Suppressor macrophage treated with lipopolysaccharide for 1 hour (primary cell): ENCODE measurements at regions not wholly inside any gene's neighbourhood (a gene's known extent, or its start where the extent isn't known, plus 50 kb on each side); places are given as distances from the start of the nearest gene placed in this dataset.
"Not testable (repeated sequence)": the region's sequence is repeated elsewhere in the genome, so short reads cannot be mapped to it uniquely, and the experiment has no call there.

ENCODE experiments used
- DNase-seq, 3 donors: peaks; one replicate each; pipeline ENCODE4 v3.0.0-alpha.2; 2020 to 2022

GRCh38 chr2:181737302-181737701, 57.0 kb upstream of the NEUROD1 start:
- DNase-seq = not testable (repeated sequence)

GRCh38 chr2:181738074-181738473, 57.8 kb upstream of the NEUROD1 start:
- DNase-seq = no peak

- no peak for DNase-seq
Observed at GRCh38 chr2:181738563-181738962, 58.2 kb upstream of the NEUROD1 start.

- no peak for DNase-seq
Observed at GRCh38 chr2:181741756-181742155, 61.4 kb upstream of the NEUROD1 start.

GRCh38 chr2:181742361-181742760, 62.0 kb upstream of the NEUROD1 start:
- DNase-seq = no peak

GRCh38 chr2:181742922-181743722, 62.8 kb upstream of the NEUROD1 start:
- DNase-seq = peak; percentile 67 to 80 (median 68)

GRCh38 chr2:181743723-181744031, 63.4 kb upstream of the NEUROD1 start:
- DNase-seq = no peak

GRCh38 chr2:181745796-181746540, 65.7 kb upstream of the NEUROD1 start:
- no peak for DNase-seq

- peak in 1 of 3 donors; percentile 4 for DNase-seq
Observed at GRCh38 chr2:181746844-181747243, 66.5 kb upstream of the NEUROD1 start.

- DNase-seq = no peak
Observed at GRCh38 chr2:181750305-181750704, 70.0 kb upstream of the NEUROD1 start.

- no peak for DNase-seq
Observed at GRCh38 chr2:181751266-181752030, 71.1 kb upstream of the NEUROD1 start.

- no peak for DNase-seq
Observed at GRCh38 chr2:181752301-181752700, 72.0 kb upstream of the NEUROD1 start.

- DNase-seq = no peak
Observed at GRCh38 chr2:181753686-181754085, 73.4 kb upstream of the NEUROD1 start.

- DNase-seq = no peak
Observed at GRCh38 chr2:181754105-181754504, 73.8 kb upstream of the NEUROD1 start.

GRCh38 chr2:181755181-181755580, 74.9 kb upstream of the NEUROD1 start:
- no peak for DNase-seq

- DNase-seq = no peak
Observed at GRCh38 chr2:181760521-181760920, 80.2 kb upstream of the NEUROD1 start.

GRCh38 chr2:181761175-181761574, 80.9 kb upstream of the NEUROD1 start:
- DNase-seq = no peak

GRCh38 chr2:181762000-181762399, 81.7 kb upstream of the NEUROD1 start:
- no peak for DNase-seq

GRCh38 chr2:181762848-181763247, 82.5 kb upstream of the NEUROD1 start:
- no peak for DNase-seq

GRCh38 chr2:181763423-181763822, 83.1 kb upstream of the NEUROD1 start:
- no peak for DNase-seq

- DNase-seq = no peak
Observed at GRCh38 chr2:181764095-181764963, 84.0 kb upstream of the NEUROD1 start.

GRCh38 chr2:181766129-181766528, 85.8 kb upstream of the NEUROD1 start:
- no peak for DNase-seq

GRCh38 chr2:181770150-181770549, 89.8 kb upstream of the NEUROD1 start:
- no peak for DNase-seq
